ENCODE measurements at regions not wholly inside any gene's neighbourhood (a gene's known extent, or its start where the extent isn't known, plus 50 kb on each side); places are given as distances from the start of the nearest gene placed in this dataset.
A peak's percentile ranks its signal among the peaks of the same experiment; 100 is the strongest.
"Not testable (repeated sequence)": the region's sequence is repeated elsewhere in the genome, so short reads cannot be mapped to it uniquely, and the experiment has no call there.

GRCh38 chr9:1876891-1877496 lies 138.2 kb upstream of the SMARCA2 start:
- DNase-seq, result no peak
- H3K27me3 Mint-ChIP-seq, result peaks cover 5 to 6% of the 10 kb centered on the region in 2 donors
- H3K36me3 Mint-ChIP-seq, result peaks cover 0 to 3% of the 10 kb centered on the region in 2 donors
- no peak overlapping the region for H3K4me3 Mint-ChIP-seq
- peaks cover 22 to 25% of the 10 kb centered on the region in 2 donors for H3K4me1 Mint-ChIP-seq
- ATAC-seq (replicated peaks), result no peak
- peaks cover 0 to 3% of the 10 kb centered on the region in 2 donors for H3K9me3 Mint-ChIP-seq
- peak overlapping the region; percentile 83 for H3K27ac Mint-ChIP-seq

GRCh38 chr9:1877951-1878350 lies 137.2 kb upstream of the SMARCA2 start:
- Mint-ChIP-seq H3K4me3 (no peak overlapping the region), H3K27ac (peak overlapping the region; percentile 82), H3K9me3 (peaks cover 0 to 3% of the 10 kb centered on the region in 2 donors), H3K36me3 (peaks cover 0 to 3% of the 10 kb centered on the region in 2 donors), H3K4me1 (peaks cover 19 to 25% of the 10 kb centered on the region in 2 donors), H3K27me3 (peaks cover 0 to 3% of the 10 kb centered on the region in 2 donors)
- DNase-seq (no peak), ATAC-seq (replicated peaks) (no peak)

DNA sequence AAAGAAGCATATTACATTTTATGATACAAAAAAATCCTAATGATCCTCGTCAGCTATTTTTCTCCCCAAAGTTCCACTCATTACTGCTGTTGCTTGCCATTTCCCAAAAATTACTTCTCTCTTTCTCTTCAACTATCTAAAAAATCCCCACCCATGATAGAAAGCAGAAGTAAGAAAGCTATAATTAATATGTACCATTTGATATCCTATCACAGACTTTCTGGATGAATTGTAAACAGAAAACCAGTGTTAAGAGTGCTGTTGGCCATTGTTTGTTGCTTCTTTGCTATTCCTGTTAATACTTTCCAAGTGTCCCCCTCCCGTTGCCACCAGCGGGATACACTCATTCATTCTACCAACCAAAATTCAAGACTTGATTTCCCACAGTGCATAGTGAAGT lies 136.3 kb upstream of the SMARCA2 start:
- DNase-seq, result no peak
- Mint-ChIP-seq H3K4me3 (no peak overlapping the region), H3K9me3 (peaks cover 0 to 3% of the 10 kb centered on the region in 2 donors), H3K27ac (no peak overlapping the region), H3K27me3 (peaks cover 3% of the 10 kb centered on the region in 2 donors), H3K36me3 (peaks cover 0 to 3% of the 10 kb centered on the region in 2 donors), H3K4me1 (peaks cover 19 to 25% of the 10 kb centered on the region in 2 donors)
- ATAC-seq (replicated peaks), result peak; percentile 26 to 40

GRCh38 chr9:1879501-1879900 lies 135.6 kb upstream of the SMARCA2 start:
- DNase-seq (peak; percentile 18), ATAC-seq (replicated peaks) (peak; percentile 66 to 67)
- Mint-ChIP-seq H3K4me3 (no peak overlapping the region), H3K27me3 (peaks cover 2 to 8% of the 10 kb centered on the region in 2 donors), H3K4me1 (peaks cover 19 to 25% of the 10 kb centered on the region in 2 donors), H3K36me3 (peaks cover 0 to 3% of the 10 kb centered on the region in 2 donors), H3K27ac (no peak overlapping the region), H3K9me3 (peaks cover 0 to 3% of the 10 kb centered on the region in 2 donors)

DNA sequence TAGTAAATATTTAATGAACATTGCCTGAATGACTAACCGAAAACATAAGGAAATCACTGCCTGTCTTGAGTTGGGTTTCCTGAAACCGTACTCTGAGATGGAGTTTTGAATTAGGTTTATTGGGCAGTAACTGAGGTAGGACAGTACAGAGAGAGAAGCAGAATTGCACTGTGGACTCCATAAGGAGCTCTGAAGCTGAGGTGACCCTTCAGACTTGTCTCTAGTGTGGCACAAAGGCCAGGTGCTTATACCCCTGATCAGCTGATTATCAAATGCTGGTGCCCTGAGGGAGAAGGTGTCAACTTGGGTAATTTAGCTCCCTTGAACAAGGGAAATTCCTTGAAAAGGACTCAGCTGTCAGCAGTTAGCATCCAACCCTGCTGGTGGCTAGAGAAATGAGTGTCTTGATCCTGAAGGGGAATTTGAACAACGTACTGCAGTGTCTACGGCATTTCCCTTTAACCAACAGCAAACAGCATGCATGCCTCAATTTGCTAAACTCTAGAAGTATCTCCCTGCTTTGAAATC lies 135.0 kb upstream of the SMARCA2 start:
- no peak overlapping the region for H3K27ac Mint-ChIP-seq
- peaks cover 0 to 13% of the 10 kb centered on the region in 2 donors for H3K27me3 Mint-ChIP-seq
- peaks cover 2 to 6% of the 10 kb centered on the region in 2 donors for H3K9me3 Mint-ChIP-seq
- peak; percentile 52 to 58 for ATAC-seq (replicated peaks)
- peak; percentile 63 for DNase-seq
- no peak overlapping the region for H3K4me3 Mint-ChIP-seq
- H3K36me3 Mint-ChIP-seq, result peaks cover 0 to 3% of the 10 kb centered on the region in 2 donors
- peaks cover 17 to 25% of the 10 kb centered on the region in 2 donors for H3K4me1 Mint-ChIP-seq

GRCh38 chr9:1881708-1882295 lies 133.3 kb upstream of the SMARCA2 start:
- DNase-seq (no peak), ATAC-seq (replicated peaks) (no peak)
- Mint-ChIP-seq H3K4me1 (peaks cover 6 to 10% of the 10 kb centered on the region in 2 donors), H3K4me3 (no peak overlapping the region), H3K27ac (no peak overlapping the region), H3K9me3 (peaks cover 2 to 6% of the 10 kb centered on the region in 2 donors), H3K36me3 (peaks cover 0 to 3% of the 10 kb centered on the region in 2 donors), H3K27me3 (peaks cover 0 to 13% of the 10 kb centered on the region in 2 donors)

DNA sequence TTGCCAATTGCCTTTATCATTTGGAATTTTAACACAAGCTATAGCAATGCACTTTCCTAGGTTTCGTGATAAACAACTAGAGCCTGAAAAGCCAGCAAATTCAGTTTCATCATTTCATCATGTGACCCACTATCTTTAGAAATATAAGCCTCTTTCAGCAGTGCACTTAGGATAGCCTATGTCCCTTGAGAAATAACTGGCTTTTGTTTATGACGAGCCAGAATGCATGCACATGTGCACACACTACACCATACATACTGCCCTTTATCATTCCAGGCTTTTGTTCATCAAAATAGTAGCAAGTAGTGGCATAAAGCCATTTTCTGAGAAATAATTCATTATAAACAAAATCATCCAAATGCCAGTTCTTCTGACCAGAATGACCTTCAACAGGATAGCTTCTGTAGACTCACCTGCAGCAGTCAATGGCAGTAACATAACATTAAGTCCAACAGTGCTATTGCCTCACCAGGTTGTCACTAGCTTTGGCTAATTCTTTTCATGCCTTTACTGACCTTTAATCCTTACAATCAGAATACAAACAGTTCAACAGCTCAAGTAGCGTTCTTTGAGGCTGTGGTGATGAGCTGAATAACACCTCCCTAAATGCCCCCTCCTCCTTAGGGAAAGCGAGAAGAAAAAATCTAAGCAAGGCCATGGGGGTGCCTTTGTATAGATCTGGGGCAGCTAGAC lies 132.3 kb upstream of the SMARCA2 start:
- Mint-ChIP-seq H3K9me3 (peaks cover 3 to 4% of the 10 kb centered on the region in 2 donors), H3K4me3 (no peak overlapping the region), H3K4me1 (no peaks in the 10 kb centered on the region), H3K36me3 (no peaks in the 10 kb centered on the region), H3K27me3 (peaks cover 0 to 13% of the 10 kb centered on the region in 2 donors), H3K27ac (no peak overlapping the region)
- ATAC-seq (replicated peaks), result no peak
- no peak for DNase-seq

DNA sequence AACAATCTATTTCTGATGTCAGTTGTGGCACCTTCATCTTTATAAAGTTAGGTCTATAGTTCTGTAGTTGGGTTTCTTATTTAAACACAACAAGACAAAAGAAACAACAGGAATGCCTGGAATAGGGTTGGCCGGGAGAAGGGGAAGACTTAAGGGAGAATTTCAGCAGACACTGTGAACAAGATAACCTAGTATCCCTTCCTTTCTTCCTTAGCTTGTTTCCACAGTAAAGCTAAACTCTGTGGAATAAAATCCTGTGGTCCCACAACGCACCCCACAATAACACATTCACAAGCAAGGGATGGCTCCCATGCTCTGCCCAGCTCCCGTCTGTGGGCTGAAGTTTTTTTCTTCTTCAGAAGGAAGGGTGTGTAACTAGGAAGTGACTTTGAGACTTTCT lies 124.9 kb upstream of the SMARCA2 start:
- Mint-ChIP-seq H3K27ac (no peak overlapping the region), H3K4me3 (no peak overlapping the region)

DNA sequence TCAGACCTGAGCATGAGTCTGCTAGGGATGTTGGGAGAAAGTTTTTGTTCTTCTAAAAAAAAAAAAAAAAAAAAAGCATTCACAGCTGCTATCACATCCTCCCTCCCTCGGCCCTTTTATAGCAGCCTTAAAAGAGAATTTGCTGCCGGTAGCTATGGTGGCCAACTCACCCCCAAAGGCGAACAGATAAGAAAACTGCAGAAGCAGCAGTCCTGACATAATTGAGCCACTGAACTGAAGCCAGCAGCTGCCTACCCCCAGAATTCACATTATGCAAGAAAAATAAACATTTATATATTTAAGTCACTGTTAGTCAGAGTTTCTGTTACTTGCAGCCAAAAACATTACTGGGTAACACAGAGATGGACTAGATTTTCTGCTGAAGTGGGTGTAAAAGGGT lies 124.3 kb upstream of the SMARCA2 start:
- H3K36me3 Mint-ChIP-seq, result no peaks in the 10 kb centered on the region
- H3K27ac Mint-ChIP-seq, result no peak overlapping the region
- no peaks in the 10 kb centered on the region for H3K4me1 Mint-ChIP-seq
- H3K9me3 Mint-ChIP-seq, result peaks cover 0 to 2% of the 10 kb centered on the region in 2 donors
- no peak for ATAC-seq (replicated peaks)
- H3K27me3 Mint-ChIP-seq, result peaks cover 5 to 17% of the 10 kb centered on the region in 2 donors
- H3K4me3 Mint-ChIP-seq, result no peak overlapping the region
- no peak for DNase-seq

More for the DNA sequence above, 124.9 kb upstream of the SMARCA2 start:
- H3K9me3 Mint-ChIP-seq, result peaks cover 0 to 2% of the 10 kb centered on the region in 2 donors
- H3K4me1 Mint-ChIP-seq, result no peaks in the 10 kb centered on the region
- no peaks in the 10 kb centered on the region for H3K36me3 Mint-ChIP-seq
- no peak for DNase-seq
- peaks cover 5 to 17% of the 10 kb centered on the region in 2 donors for H3K27me3 Mint-ChIP-seq
- no peak for ATAC-seq (replicated peaks)

DNA sequence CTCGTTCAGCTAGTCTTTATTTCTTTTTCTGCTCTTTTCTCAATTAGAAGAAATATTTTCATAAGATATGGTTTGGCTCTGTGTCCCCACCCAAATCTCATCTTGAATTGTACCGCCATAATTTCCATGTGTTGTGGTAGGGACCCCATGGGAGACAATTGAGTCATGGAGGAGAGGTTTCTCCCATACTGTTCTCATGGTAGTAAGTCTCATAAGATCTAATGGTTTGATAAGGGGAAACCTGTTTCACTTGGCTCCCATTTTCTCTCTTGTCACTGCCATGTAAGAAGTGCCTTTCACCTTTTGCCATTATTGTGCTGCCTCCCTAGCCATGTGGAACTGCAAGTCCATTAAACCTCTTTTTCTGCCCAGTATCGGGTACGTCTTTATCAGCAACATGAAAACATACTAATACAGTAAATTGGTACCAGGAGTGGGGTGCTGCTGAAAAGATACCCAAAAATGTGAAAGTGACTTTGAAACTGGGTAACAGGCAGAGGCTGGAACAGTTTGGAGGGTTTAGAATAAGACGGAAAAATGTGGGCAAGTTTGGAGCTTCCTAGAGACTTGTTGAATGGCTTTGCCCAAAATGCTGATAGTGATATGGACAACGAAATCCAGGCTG lies 112.0 kb upstream of the SMARCA2 start:
- H3K4me1 Mint-ChIP-seq; H3K27ac Mint-ChIP-seq; DNase-seq; H3K4me3 Mint-ChIP-seq; ATAC-seq (replicated peaks); H3K27me3 Mint-ChIP-seq; H3K36me3 Mint-ChIP-seq: not testable (repeated sequence)
- H3K9me3 Mint-ChIP-seq, result peaks cover 22 to 28% of the 10 kb centered on the region in 2 donors

- Mint-ChIP-seq H3K4me1 (no peaks in the 10 kb centered on the region), H3K4me3 (no peak overlapping the region), H3K27ac (no peak overlapping the region), H3K9me3 (peaks cover 15 to 17% of the 10 kb centered on the region in 2 donors), H3K36me3 (peaks cover 5 to 13% of the 10 kb centered on the region in 2 donors), H3K27me3 (peaks cover 5 to 15% of the 10 kb centered on the region in 2 donors)
- no peak for ATAC-seq (replicated peaks)
- no peak for DNase-seq
Observed at GRCh38 chr9:1907465-1907864, 107.7 kb upstream of the SMARCA2 start.

DNA sequence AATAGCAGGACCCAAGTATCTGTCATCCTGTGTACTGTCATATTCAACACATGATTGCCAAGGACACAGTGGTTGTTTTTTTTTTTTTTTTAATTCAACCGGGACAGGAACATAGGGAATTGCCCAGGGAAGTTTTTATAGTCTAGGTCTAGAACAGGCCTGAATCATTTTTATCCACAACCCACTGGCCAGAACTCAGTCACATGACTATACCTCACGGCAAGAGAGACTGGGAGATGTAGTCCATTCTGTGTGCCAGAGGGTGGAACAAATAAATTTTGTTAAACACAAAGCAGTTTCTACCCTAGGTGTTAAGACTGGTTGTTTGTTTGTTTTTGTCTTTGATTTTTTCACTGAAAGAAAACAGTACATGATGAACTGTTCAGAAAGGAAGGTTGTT lies 105.8 kb upstream of the SMARCA2 start:
- Mint-ChIP-seq H3K27me3 (peaks cover 11 to 15% of the 10 kb centered on the region in 2 donors), H3K9me3 (peaks cover 5 to 9% of the 10 kb centered on the region in 2 donors), H3K4me1 (no peaks in the 10 kb centered on the region), H3K36me3 (peaks cover 0 to 5% of the 10 kb centered on the region in 2 donors), H3K4me3 (no peak overlapping the region), H3K27ac (no peak overlapping the region)
- ATAC-seq (replicated peaks), result no peak
- DNase-seq, result no peak

DNA sequence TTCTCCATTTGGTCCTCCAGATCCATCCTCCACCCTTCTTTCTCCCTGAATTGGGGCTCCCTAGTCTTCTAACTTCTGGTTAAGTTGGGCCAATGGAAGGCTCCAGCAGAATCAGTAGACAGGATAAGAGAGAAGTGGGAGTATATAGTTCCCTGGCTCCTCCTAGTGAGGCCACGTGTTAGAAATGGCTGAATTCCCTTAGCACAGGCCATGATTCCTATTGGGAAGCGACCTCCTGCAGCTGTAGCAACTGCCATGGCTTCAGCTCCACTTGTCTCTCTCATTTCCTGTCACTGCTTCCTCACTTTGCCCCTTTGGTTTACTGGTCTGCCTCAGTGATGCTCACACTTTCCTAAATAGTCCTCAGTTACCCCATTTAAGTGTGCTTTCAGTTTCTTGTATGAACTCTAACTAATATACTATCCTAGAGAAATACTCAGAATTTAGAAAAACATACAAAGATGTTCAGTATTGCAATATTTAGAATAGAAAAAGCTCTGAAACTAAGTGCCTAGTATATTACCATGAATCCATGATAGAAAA lies 104.8 kb upstream of the SMARCA2 start:
- DNase-seq (no peak), ATAC-seq (replicated peaks) (no peak)
- Mint-ChIP-seq H3K9me3 (peaks cover 5% of the 10 kb centered on the region in 2 donors), H3K4me1 (no peaks in the 10 kb centered on the region), H3K27ac (peak overlapping the region; percentile 56), H3K36me3 (peaks cover 0 to 5% of the 10 kb centered on the region in 2 donors), H3K4me3 (no peak overlapping the region), H3K27me3 (peaks cover 11 to 22% of the 10 kb centered on the region in 2 donors)
